T-helper 17 cell (primary cell): ENCODE measurements at regions not wholly inside any gene's neighbourhood (a gene's known extent, or its start where the extent isn't known, plus 50 kb on each side); places are given as distances from the start of the nearest gene placed in this dataset.

Experiments used
- ATAC-seq: fragments of 150-1000 bp; cut with Tn5 transposase; 2 replicates; pipeline ENCODE4 v1.10.0; 2021; ENCODE audit warnings: mild to moderate bottlenecking, moderate library complexity
- DNase-seq, 3 donors: peaks; one replicate each; pipeline versions ENCODE4 v3.0.0 to v3.0.0-alpha.2; 2020 to 2021
- H3K9me3 ChIP-seq: one replicate; pipeline ENCODE4 v1.7.0; 2013; ENCODE audit warnings: low read length, mild to moderate bottlenecking; ENCODE audit not compliant: control insufficient read depth, poor library complexity, severe bottlenecking
- H3K27ac Mint-ChIP-seq: one replicate; pipeline ENCODE4 v1.8.0; 2022; ENCODE audit warnings: mild to moderate bottlenecking, moderate library complexity, mixed read lengths
- H3K27me3 Mint-ChIP-seq: one replicate; pipeline ENCODE4 v1.8.0; 2022; ENCODE audit warnings: mixed read lengths
- H3K36me3 Mint-ChIP-seq: one replicate; pipeline ENCODE4 v1.8.0; 2022; ENCODE audit warnings: low read depth, mixed read lengths
- H3K4me1 Mint-ChIP-seq: one replicate; pipeline ENCODE4 v1.8.0; 2022; ENCODE audit warnings: mild to moderate bottlenecking, mixed read lengths
- H3K4me3 Mint-ChIP-seq: one replicate; pipeline ENCODE4 v1.8.0; 2022; ENCODE audit warnings: mild to moderate bottlenecking, moderate library complexity, mixed read lengths

- DNase-seq, result no peak
These were observed 216.4 kb downstream of the UNC5CL start for GRCh38 chr6:40822619-40823018.

GRCh38 chr6:40819182-40819834 lies 219.7 kb downstream of the UNC5CL start:
- Mint-ChIP-seq H3K36me3 (no peaks in the 10 kb centered on the region), H3K27ac (no peak overlapping the region), H3K4me3 (no peak overlapping the region), H3K27me3 (peaks cover 39% of the 10 kb centered on the region), H3K4me1 (peaks cover 5% of the 10 kb centered on the region)
- H3K9me3 ChIP-seq, result no peaks in the 10 kb centered on the region
- ATAC-seq, result no peak
- no peak for DNase-seq

More at GRCh38 chr6:40822619-40823018, 216.4 kb downstream of the UNC5CL start:
- Mint-ChIP-seq H3K4me1 (peaks cover 2% of the 10 kb centered on the region), H3K4me3 (no peak overlapping the region), H3K27ac (no peak overlapping the region), H3K27me3 (peaks cover 44% of the 10 kb centered on the region), H3K36me3 (no peaks in the 10 kb centered on the region)
- no peak for ATAC-seq
- no peaks in the 10 kb centered on the region for H3K9me3 ChIP-seq

- Mint-ChIP-seq H3K4me3 (no peak overlapping the region), H3K36me3 (no peaks in the 10 kb centered on the region), H3K27me3 (peaks cover 32% of the 10 kb centered on the region), H3K27ac (no peak overlapping the region), H3K4me1 (peaks cover 5% of the 10 kb centered on the region)
- ATAC-seq, result no peak
- no peak for DNase-seq
- no peaks in the 10 kb centered on the region for H3K9me3 ChIP-seq
These were observed 221.7 kb downstream of the UNC5CL start for GRCh38 chr6:40817369-40817768.

- Mint-ChIP-seq H3K4me3 (no peak overlapping the region), H3K27me3 (peaks cover 24% of the 10 kb centered on the region), H3K27ac (no peak overlapping the region), H3K4me1 (peaks cover 5% of the 10 kb centered on the region), H3K36me3 (no peaks in the 10 kb centered on the region)
- ATAC-seq, result no peak
- no peak for DNase-seq
- H3K9me3 ChIP-seq, result no peaks in the 10 kb centered on the region
These were observed 222.4 kb downstream of the UNC5CL start for GRCh38 chr6:40816601-40817000.

- DNase-seq (no peak), ATAC-seq (no peak)
- H3K9me3 ChIP-seq, result no peaks in the 10 kb centered on the region
- Mint-ChIP-seq H3K36me3 (no peaks in the 10 kb centered on the region), H3K27ac (no peak overlapping the region), H3K27me3 (peaks cover 16% of the 10 kb centered on the region), H3K4me1 (peaks cover 5% of the 10 kb centered on the region), H3K4me3 (no peak overlapping the region)
These were observed 223.3 kb downstream of the UNC5CL start for GRCh38 chr6:40815731-40816130.

- no peaks in the 10 kb centered on the region for H3K9me3 ChIP-seq
- no peak for DNase-seq
- ATAC-seq, result no peak
- peaks cover 10% of the 10 kb centered on the region for H3K27me3 Mint-ChIP-seq
- H3K4me1 Mint-ChIP-seq, result peaks cover 5% of the 10 kb centered on the region
- peaks cover 3% of the 10 kb centered on the region for H3K36me3 Mint-ChIP-seq
- no peak overlapping the region for H3K4me3 Mint-ChIP-seq
- H3K27ac Mint-ChIP-seq, result no peak overlapping the region
These were observed 223.0 kb upstream of the LRFN2 start for GRCh38 chr6:40810171-40810570.

GRCh38 chr6:40809627-40810026 lies 222.5 kb upstream of the LRFN2 start:
- Mint-ChIP-seq H3K27me3 (peaks cover 6% of the 10 kb centered on the region), H3K4me3 (no peak overlapping the region), H3K36me3 (peaks cover 3% of the 10 kb centered on the region), H3K4me1 (peaks cover 5% of the 10 kb centered on the region), H3K27ac (no peak overlapping the region)
- ATAC-seq (no peak), DNase-seq (no peak)
- no peaks in the 10 kb centered on the region for H3K9me3 ChIP-seq

GRCh38 chr6:40807484-40807883 lies 220.3 kb upstream of the LRFN2 start:
- no peak for ATAC-seq
- DNase-seq, result no peak
- H3K4me1 Mint-ChIP-seq, result peaks cover 2% of the 10 kb centered on the region
- H3K4me3 Mint-ChIP-seq, result no peak overlapping the region
- no peaks in the 10 kb centered on the region for H3K9me3 ChIP-seq
- H3K36me3 Mint-ChIP-seq, result peaks cover 3% of the 10 kb centered on the region
- peaks cover 6% of the 10 kb centered on the region for H3K27me3 Mint-ChIP-seq
- no peak overlapping the region for H3K27ac Mint-ChIP-seq

GRCh38 chr6:40806256-40806864 lies 219.2 kb upstream of the LRFN2 start:
- H3K4me1 Mint-ChIP-seq, result peaks cover 2% of the 10 kb centered on the region
- no peak overlapping the region for H3K4me3 Mint-ChIP-seq
- H3K9me3 ChIP-seq, result no peaks in the 10 kb centered on the region
- H3K27ac Mint-ChIP-seq, result no peak overlapping the region
- no peak for ATAC-seq
- no peak for DNase-seq
- peaks cover 6% of the 10 kb centered on the region for H3K27me3 Mint-ChIP-seq
- H3K36me3 Mint-ChIP-seq, result peaks cover 3% of the 10 kb centered on the region

- peaks cover 3% of the 10 kb centered on the region for H3K36me3 Mint-ChIP-seq
- H3K9me3 ChIP-seq, result no peaks in the 10 kb centered on the region
- H3K27me3 Mint-ChIP-seq, result peaks cover 6% of the 10 kb centered on the region
- ATAC-seq (no peak), DNase-seq (no peak)
- no peak overlapping the region for H3K4me3 Mint-ChIP-seq
- H3K27ac Mint-ChIP-seq, result no peak overlapping the region
- H3K4me1 Mint-ChIP-seq, result peaks cover 2% of the 10 kb centered on the region
These were observed 218.2 kb upstream of the LRFN2 start for GRCh38 chr6:40805336-40805735.

- Mint-ChIP-seq H3K27ac (no peak overlapping the region), H3K4me3 (no peak overlapping the region), H3K27me3 (peaks cover 8% of the 10 kb centered on the region), H3K4me1 (peaks cover 2% of the 10 kb centered on the region), H3K36me3 (peaks cover 3% of the 10 kb centered on the region)
- ATAC-seq, result no peak
- no peaks in the 10 kb centered on the region for H3K9me3 ChIP-seq
- no peak for DNase-seq
These were observed 217.7 kb upstream of the LRFN2 start for GRCh38 chr6:40804905-40805304.

GRCh38 chr6:40803897-40804702 lies 216.9 kb upstream of the LRFN2 start:
- H3K4me3 Mint-ChIP-seq, result no peak overlapping the region
- H3K36me3 Mint-ChIP-seq, result peaks cover 3% of the 10 kb centered on the region
- no peak overlapping the region for H3K27ac Mint-ChIP-seq
- ATAC-seq (no peak), DNase-seq (no peak)
- H3K4me1 Mint-ChIP-seq, result peaks cover 5% of the 10 kb centered on the region
- peaks cover 16% of the 10 kb centered on the region for H3K27me3 Mint-ChIP-seq
- no peaks in the 10 kb centered on the region for H3K9me3 ChIP-seq

- peaks cover 4% of the 10 kb centered on the region for H3K4me1 Mint-ChIP-seq
These were observed 215.3 kb upstream of the LRFN2 start for GRCh38 chr6:40802481-40802880.

More at GRCh38 chr6:40802481-40802880, 215.3 kb upstream of the LRFN2 start:
- no peak overlapping the region for H3K27ac Mint-ChIP-seq
- peaks cover 31% of the 10 kb centered on the region for H3K27me3 Mint-ChIP-seq
- H3K36me3 Mint-ChIP-seq, result peaks cover 3% of the 10 kb centered on the region
- H3K9me3 ChIP-seq, result no peaks in the 10 kb centered on the region
- DNase-seq (no peak), ATAC-seq (no peak)
- no peak overlapping the region for H3K4me3 Mint-ChIP-seq
